GM12865 (cell line): ENCODE measurements at regions not wholly inside any gene's neighbourhood (a gene's known extent, or its start where the extent isn't known, plus 50 kb on each side); places are given as distances from the start of the nearest gene placed in this dataset.

Experiments used
- DNase-seq: peaks from one replicate; pipeline ENCODE4 v3.0.0; 2010; ENCODE audit warnings: low read depth
- H3K4me3 ChIP-seq: 2 replicates; pipeline ENCODE4 v1.5.1; 2011; ENCODE audit warnings: mild to moderate bottlenecking, low read depth, low read length, control low read depth
- CTCF ChIP-seq: IDR thresholded peaks from 2 replicates; pipeline ENCODE4 v1.5.1; 2011; ENCODE audit warnings: low read length, control low read depth, low read depth, inconsistent platforms; ENCODE audit not compliant: insufficient read depth; ENCODE audit errors: missing control alignments

DNA sequence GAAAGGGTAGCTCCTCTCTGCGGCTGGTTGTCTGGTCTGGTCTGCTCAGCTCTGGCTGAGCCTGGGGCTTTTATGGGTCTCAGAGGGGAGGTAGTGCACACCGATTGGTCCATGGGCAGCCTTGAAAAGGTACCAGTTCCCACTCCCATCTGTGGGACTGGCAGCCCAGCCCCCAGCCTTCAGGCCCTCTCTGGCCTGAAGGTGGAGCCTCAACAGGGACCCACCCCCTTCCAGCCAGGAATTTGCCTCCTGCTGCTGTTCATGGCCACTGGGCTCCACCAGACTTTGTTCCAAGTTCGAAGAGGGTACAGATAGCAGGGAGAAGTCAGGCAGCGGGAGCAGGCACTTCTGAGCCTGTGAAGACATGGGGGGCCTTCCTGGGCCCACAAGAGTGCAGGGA is 165.3 kb upstream of the SLC27A6 start:
- DNase-seq = no peak
- no peak overlapping the region for H3K4me3 ChIP-seq
- TF ChIP-seq CTCF = no peak

- TF ChIP-seq CTCF = no peak
- DNase-seq = no peak
- H3K4me3 ChIP-seq = no peak overlapping the region
Observed at GRCh38 chr5:128800377-128800776, 164.9 kb upstream of the SLC27A6 start.

GRCh38 chr5:128813317-128814070 is 151.8 kb upstream of the SLC27A6 start:
- TF ChIP-seq CTCF = no peak
- no peak for DNase-seq
- no peak overlapping the region for H3K4me3 ChIP-seq

DNA sequence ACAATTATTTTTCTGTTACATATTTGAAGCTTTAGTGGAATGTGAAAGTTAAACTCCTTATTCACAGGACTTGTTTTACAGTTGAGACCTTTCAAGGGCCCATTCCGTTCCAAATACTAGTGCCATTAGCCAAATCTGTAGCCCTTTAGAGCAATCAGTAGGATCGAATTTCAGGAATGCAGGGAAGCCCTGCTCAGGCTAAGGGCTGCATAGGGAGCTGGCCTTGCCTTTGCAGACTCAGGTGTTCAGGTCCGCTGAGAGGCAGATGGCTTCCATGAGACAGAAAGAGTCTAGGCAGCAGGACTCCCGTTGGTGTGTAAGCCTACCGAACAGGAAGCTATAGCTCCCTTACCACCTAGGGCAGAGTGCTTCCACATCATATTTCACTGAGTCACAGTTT is 150.1 kb upstream of the SLC27A6 start:
- TF ChIP-seq CTCF = no peak
- DNase-seq = no peak

GRCh38 chr5:128825826-128826225 is 139.5 kb upstream of the SLC27A6 start:
- TF ChIP-seq CTCF = no peak
- no peak overlapping the region for H3K4me3 ChIP-seq
- DNase-seq = no peak

More for the DNA sequence above, 150.1 kb upstream of the SLC27A6 start:
- no peak overlapping the region for H3K4me3 ChIP-seq

DNA sequence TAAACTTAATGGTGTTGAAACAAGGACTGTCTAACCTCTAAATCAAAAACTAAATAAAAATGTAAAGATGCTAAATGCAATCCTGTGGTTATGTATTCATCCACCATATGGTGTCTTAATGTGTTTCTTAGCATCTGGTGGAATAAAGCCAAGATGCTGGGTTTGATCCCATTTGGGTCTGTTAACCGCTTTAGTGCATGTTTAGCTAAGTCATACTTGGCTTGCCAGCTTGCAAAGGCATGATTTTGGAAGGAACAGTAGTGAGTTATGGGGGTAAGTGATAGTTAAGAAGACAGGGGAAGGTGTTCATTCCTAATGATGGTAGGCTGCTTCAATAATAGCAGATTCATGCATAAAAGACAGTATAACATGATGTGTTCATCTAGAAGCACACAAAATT is 139.0 kb upstream of the SLC27A6 start:
- DNase-seq = no peak
- no peak for TF ChIP-seq CTCF
- no peak overlapping the region for H3K4me3 ChIP-seq

GRCh38 chr5:128836571-128836970 is 128.7 kb upstream of the SLC27A6 start:
- DNase-seq = no peak
- H3K4me3 ChIP-seq = no peak overlapping the region
- no peak for TF ChIP-seq CTCF
